HEK293 (cell line): ENCODE measurements at regions not wholly inside any gene's neighbourhood (a gene's known extent, or its start where the extent isn't known, plus 50 kb on each side); places are given as distances from the start of the nearest gene placed in this dataset.

Experiments
- CTCF ChIA-PET: fragments of 350-600 bp; formaldehyde crosslinking; extraction: SDS; loops from one replicate; lab custom pipeline; 2021; ENCODE audit warnings: antibody characterized with exemption; lab: Yijun Ruan, JAX
- POLR2A ChIA-PET: fragments of 300-600 bp; formaldehyde crosslinking; extraction: SDS; loops from one replicate; lab custom pipeline; 2020; ENCODE audit warnings: antibody characterized with exemption, inconsistent platforms; lab: Yijun Ruan, JAX
- H3K27ac ChIP-seq: fragments of 200-500 bp; sonication (Bioruptor generic); 2 replicates; pipeline ENCODE4 v1.5.1; 2014; ENCODE audit warnings: low read depth, low read length, control low read depth, inconsistent platforms; ENCODE audit errors: extremely low read depth
- H3K36me3 ChIP-seq, 2 experiments: fragments of 200-500 bp in 1 of 2; sonication (Bioruptor generic) in 1 of 2; 1 replicate in 1 of 2; 2 replicates in 1 of 2; pipeline ENCODE4 v1.5.1; 2014 to 2017; ENCODE audit warnings: inconsistent platforms in 2 of 2, low read length in 2 of 2; ENCODE audit not compliant: control insufficient read depth in 2 of 2, insufficient read depth in 1 of 2
- H3K4me1 ChIP-seq: fragments of 200-500 bp; sonication (Bioruptor generic); 2 replicates; pipeline ENCODE4 v1.5.1; 2014; ENCODE audit warnings: mild to moderate bottlenecking, low read length, inconsistent platforms; ENCODE audit not compliant: control insufficient read depth, insufficient read depth
- H3K4me3 ChIP-seq: 2 replicates; pipeline ENCODE4 v1.5.1; 2011; ENCODE audit warnings: low read depth, mild to moderate bottlenecking, control low read depth, low read length, moderate library complexity
- H3K9me3 ChIP-seq: fragments of 200-500 bp; sonication (Bioruptor generic); 2 replicates; pipeline ENCODE4 v1.5.1; 2014; ENCODE audit warnings: low read depth, low read length, inconsistent platforms; ENCODE audit not compliant: control insufficient read depth, insufficient read depth
- BCL11A ChIP-seq: fragments of 450-650 bp; formaldehyde crosslinking; IDR thresholded peaks from 2 replicates; pipeline ENCODE4 v1.5.1; 2016; ENCODE audit warnings: low read depth, missing biosample characterization, missing genetic modification characterization
- KLF10 ChIP-seq: fragments of 450-650 bp; IDR thresholded peaks from 2 replicates; pipeline ENCODE4 v1.5.1; 2018; ENCODE audit warnings: missing biosample characterization, mild to moderate bottlenecking, missing genetic modification characterization
- ZBTB7A ChIP-seq: fragments of 450-650 bp; formaldehyde crosslinking; IDR thresholded peaks from 2 replicates; pipeline ENCODE4 v1.5.1; 2016; ENCODE audit warnings: low read depth, missing biosample characterization, missing genetic modification characterization
- ZNF112 ChIP-seq: fragments of 450-650 bp; formaldehyde crosslinking; IDR thresholded peaks from 2 replicates; pipeline ENCODE4 v1.5.0; 2017; ENCODE audit warnings: missing biosample characterization, missing genetic modification characterization
- ZNF211 ChIP-seq: fragments of 450-650 bp; formaldehyde crosslinking; IDR thresholded peaks from 2 replicates; pipeline ENCODE4 v1.5.1; 2016; ENCODE audit warnings: low read depth, missing biosample characterization, missing genetic modification characterization
- ZNF398 ChIP-seq: fragments of 450-650 bp; formaldehyde crosslinking; IDR thresholded peaks from 2 replicates; pipeline ENCODE4 v1.5.1; 2017; ENCODE audit warnings: missing biosample characterization, missing genetic modification characterization
- ZNF426 ChIP-seq: fragments of 450-650 bp; formaldehyde crosslinking; IDR thresholded peaks from 2 replicates; pipeline ENCODE4 v1.5.1; 2017; ENCODE audit warnings: missing biosample characterization, missing genetic modification characterization, mild to moderate bottlenecking, inconsistent platforms, moderate library complexity
- ZNF433 ChIP-seq: fragments of 450-650 bp; formaldehyde crosslinking; IDR thresholded peaks from 2 replicates; pipeline ENCODE4 v1.5.1; 2016; ENCODE audit warnings: missing biosample characterization, missing genetic modification characterization, low read depth
- ZNF513 ChIP-seq: fragments of 450-650 bp; IDR thresholded peaks from 2 replicates; pipeline ENCODE4 v1.5.1; 2018; ENCODE audit warnings: missing biosample characterization, missing genetic modification characterization
- ZNF529 ChIP-seq: fragments of 450-650 bp; formaldehyde crosslinking; IDR thresholded peaks from 2 replicates; pipeline ENCODE4 v1.5.1; 2017; ENCODE audit warnings: missing genetic modification characterization, missing biosample characterization; ENCODE audit not compliant: insufficient replicate concordance
- ZNF626 ChIP-seq: fragments of 450-650 bp; sonication (Bioruptor Pico); formaldehyde crosslinking; IDR thresholded peaks from 2 replicates; pipeline ENCODE4 v1.5.1; 2018; ENCODE audit warnings: missing biosample characterization, missing genetic modification characterization, inconsistent platforms
- ZNF791 ChIP-seq: fragments of 450-650 bp; formaldehyde crosslinking; IDR thresholded peaks from 2 replicates; pipeline ENCODE4 v1.5.1; 2016; ENCODE audit warnings: missing biosample characterization, missing genetic modification characterization
- ZXDB ChIP-seq: fragments of 450-650 bp; formaldehyde crosslinking; IDR thresholded peaks from 2 replicates; pipeline ENCODE4 v1.5.1; 2016; ENCODE audit warnings: missing biosample characterization, missing genetic modification characterization
- TF ChIP-seq, protein P1 (sequence below): fragments of 450-650 bp; formaldehyde crosslinking; IDR thresholded peaks from 2 replicates; pipeline ENCODE4 v1.5.1; 2017; ENCODE audit warnings: missing biosample characterization, missing genetic modification characterization
- TF ChIP-seq, protein P2 (sequence below): fragments of 450-650 bp; formaldehyde crosslinking; IDR thresholded peaks from 2 replicates; pipeline ENCODE4 v1.5.1; 2016; ENCODE audit warnings: missing biosample characterization, missing genetic modification characterization
- TF ChIP-seq, protein P3 (sequence below): fragments of 450-650 bp; formaldehyde crosslinking; IDR thresholded peaks from 2 replicates; pipeline ENCODE4 v1.5.1; 2017; ENCODE audit warnings: missing biosample characterization, mild to moderate bottlenecking, missing genetic modification characterization, moderate library complexity

DNA sequence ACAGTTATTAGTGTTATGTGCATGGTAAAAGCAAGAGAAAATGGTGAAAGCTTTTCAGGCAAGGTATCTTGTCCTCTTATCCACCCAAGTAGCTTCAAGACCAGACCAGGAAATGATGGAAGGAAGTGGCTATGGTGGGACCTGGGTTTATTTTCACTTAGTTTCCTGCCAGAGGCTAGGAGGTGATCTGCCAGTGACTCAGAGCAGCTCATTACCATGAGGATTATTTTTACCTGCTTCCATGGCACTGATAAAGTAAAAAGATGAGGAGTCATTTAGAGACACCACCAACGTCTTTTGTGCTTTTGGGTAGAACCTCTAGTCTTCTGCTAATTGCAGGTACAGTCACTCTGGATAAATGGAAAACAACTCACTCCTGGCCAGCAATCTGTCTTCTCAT lies 339.9 kb upstream of the KIRREL3 start:
- ChIA-PET CTCF (no interaction called here), POLR2A (no interaction called here)
- no peaks in the 10 kb centered on the region for H3K4me1 ChIP-seq
- no peak overlapping the region for H3K27ac ChIP-seq
- no peak for TF ChIP-seq ZXDB (tag by site-specific recombination)
- TF ChIP-seq ZNF398 (tag by site-specific recombination) = no peak
- no peak for TF ChIP-seq ZNF791 (tag by site-specific recombination)
- TF ChIP-seq, protein P1, sequence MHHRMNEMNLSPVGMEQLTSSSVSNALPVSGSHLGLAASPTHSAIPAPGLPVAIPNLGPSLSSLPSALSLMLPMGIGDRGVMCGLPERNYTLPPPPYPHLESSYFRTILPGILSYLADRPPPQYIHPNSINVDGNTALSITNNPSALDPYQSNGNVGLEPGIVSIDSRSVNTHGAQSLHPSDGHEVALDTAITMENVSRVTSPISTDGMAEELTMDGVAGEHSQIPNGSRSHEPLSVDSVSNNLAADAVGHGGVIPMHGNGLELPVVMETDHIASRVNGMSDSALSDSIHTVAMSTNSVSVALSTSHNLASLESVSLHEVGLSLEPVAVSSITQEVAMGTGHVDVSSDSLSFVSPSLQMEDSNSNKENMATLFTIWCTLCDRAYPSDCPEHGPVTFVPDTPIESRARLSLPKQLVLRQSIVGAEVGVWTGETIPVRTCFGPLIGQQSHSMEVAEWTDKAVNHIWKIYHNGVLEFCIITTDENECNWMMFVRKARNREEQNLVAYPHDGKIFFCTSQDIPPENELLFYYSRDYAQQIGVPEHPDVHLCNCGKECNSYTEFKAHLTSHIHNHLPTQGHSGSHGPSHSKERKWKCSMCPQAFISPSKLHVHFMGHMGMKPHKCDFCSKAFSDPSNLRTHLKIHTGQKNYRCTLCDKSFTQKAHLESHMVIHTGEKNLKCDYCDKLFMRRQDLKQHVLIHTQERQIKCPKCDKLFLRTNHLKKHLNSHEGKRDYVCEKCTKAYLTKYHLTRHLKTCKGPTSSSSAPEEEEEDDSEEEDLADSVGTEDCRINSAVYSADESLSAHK (tag by site-specific recombination) = no peak
- no peak for TF ChIP-seq BCL11A (tag by site-specific recombination)
- TF ChIP-seq ZNF433 (tag by site-specific recombination) = no peak
- no peak for TF ChIP-seq KLF10 (tag by site-specific recombination)
- no peak for TF ChIP-seq ZNF513 (tag by site-specific recombination)
- TF ChIP-seq ZNF529 (tag by site-specific recombination) = no peak
- TF ChIP-seq ZNF211 (tag by site-specific recombination) = no peak
- TF ChIP-seq, protein P2, sequence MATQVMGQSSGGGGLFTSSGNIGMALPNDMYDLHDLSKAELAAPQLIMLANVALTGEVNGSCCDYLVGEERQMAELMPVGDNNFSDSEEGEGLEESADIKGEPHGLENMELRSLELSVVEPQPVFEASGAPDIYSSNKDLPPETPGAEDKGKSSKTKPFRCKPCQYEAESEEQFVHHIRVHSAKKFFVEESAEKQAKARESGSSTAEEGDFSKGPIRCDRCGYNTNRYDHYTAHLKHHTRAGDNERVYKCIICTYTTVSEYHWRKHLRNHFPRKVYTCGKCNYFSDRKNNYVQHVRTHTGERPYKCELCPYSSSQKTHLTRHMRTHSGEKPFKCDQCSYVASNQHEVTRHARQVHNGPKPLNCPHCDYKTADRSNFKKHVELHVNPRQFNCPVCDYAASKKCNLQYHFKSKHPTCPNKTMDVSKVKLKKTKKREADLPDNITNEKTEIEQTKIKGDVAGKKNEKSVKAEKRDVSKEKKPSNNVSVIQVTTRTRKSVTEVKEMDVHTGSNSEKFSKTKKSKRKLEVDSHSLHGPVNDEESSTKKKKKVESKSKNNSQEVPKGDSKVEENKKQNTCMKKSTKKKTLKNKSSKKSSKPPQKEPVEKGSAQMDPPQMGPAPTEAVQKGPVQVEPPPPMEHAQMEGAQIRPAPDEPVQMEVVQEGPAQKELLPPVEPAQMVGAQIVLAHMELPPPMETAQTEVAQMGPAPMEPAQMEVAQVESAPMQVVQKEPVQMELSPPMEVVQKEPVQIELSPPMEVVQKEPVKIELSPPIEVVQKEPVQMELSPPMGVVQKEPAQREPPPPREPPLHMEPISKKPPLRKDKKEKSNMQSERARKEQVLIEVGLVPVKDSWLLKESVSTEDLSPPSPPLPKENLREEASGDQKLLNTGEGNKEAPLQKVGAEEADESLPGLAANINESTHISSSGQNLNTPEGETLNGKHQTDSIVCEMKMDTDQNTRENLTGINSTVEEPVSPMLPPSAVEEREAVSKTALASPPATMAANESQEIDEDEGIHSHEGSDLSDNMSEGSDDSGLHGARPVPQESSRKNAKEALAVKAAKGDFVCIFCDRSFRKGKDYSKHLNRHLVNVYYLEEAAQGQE = no peak
- TF ChIP-seq ZNF426 = no peak
- no peak for TF ChIP-seq ZNF112 (tag by site-specific recombination)
- no peak for TF ChIP-seq ZBTB7A (tag by site-specific recombination)
- TF ChIP-seq ZNF626 (tag by site-specific recombination) = no peak
- TF ChIP-seq, protein P3, sequence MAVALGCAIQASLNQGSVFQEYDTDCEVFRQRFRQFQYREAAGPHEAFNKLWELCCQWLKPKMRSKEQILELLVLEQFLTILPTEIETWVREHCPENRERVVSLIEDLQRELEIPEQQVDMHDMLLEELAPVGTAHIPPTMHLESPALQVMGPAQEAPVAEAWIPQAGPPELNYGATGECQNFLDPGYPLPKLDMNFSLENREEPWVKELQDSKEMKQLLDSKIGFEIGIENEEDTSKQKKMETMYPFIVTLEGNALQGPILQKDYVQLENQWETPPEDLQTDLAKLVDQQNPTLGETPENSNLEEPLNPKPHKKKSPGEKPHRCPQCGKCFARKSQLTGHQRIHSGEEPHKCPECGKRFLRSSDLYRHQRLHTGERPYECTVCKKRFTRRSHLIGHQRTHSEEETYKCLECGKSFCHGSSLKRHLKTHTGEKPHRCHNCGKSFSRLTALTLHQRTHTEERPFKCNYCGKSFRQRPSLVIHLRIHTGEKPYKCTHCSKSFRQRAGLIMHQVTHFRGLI = no peak
- H3K9me3 ChIP-seq = no peaks in the 10 kb centered on the region
- H3K36me3 ChIP-seq = no peaks in the 10 kb centered on the region
- H3K4me3 ChIP-seq = no peak overlapping the region
